HG03558 (cell line): ENCODE measurements at regions not wholly inside any gene's neighbourhood (a gene's known extent, or its start where the extent isn't known, plus 50 kb on each side); places are given as distances from the start of the nearest gene placed in this dataset.
"Not testable (repeated sequence)": the region's sequence is repeated elsewhere in the genome, so short reads cannot be mapped to it uniquely, and the experiment has no call there.

Experiments used
- ATAC-seq: cut with Tn5 transposase; IDR thresholded peaks from one replicate; pipeline ENCODE4 v1.9.1; 2021; ENCODE audit warnings: moderate number of reproducible peaks; ENCODE audit not compliant: unreplicated experiment; ENCODE audit errors: extremely low read depth

GRCh38 chr13:65347420-65348030 is 1882.6 kb downstream of the PCDH9 start:
- ATAC-seq: no peak

GRCh38 chr13:65343898-65344663 is 1886.1 kb downstream of the PCDH9 start:
- no peak for ATAC-seq

GRCh38 chr13:65342541-65343337 is 1887.4 kb downstream of the PCDH9 start:
- ATAC-seq: no peak

- ATAC-seq: no peak
Observed at GRCh38 chr13:65339241-65339640, 1890.9 kb downstream of the PCDH9 start.

- ATAC-seq: no peak
Observed at GRCh38 chr13:65336916-65337315, 1893.2 kb downstream of the PCDH9 start.

- ATAC-seq: no peak
Observed at GRCh38 chr13:65336087-65336749, 1893.9 kb downstream of the PCDH9 start.

- no peak for ATAC-seq
Observed at GRCh38 chr13:65330691-65331090, 1899.4 kb downstream of the PCDH9 start.

- ATAC-seq: no peak
Observed at GRCh38 chr13:65330287-65330686, 1899.8 kb downstream of the PCDH9 start.

GRCh38 chr13:65323192-65323591 is 1906.9 kb downstream of the PCDH9 start:
- not testable (repeated sequence) for ATAC-seq

GRCh38 chr13:65321423-65321822 is 1908.7 kb downstream of the PCDH9 start:
- not testable (repeated sequence) for ATAC-seq

- ATAC-seq: no peak
Observed at GRCh38 chr13:65314008-65314407, 1916.1 kb downstream of the PCDH9 start.

- no peak for ATAC-seq
Observed at GRCh38 chr13:65310663-65311328, 1919.3 kb downstream of the PCDH9 start.

GRCh38 chr13:65309906-65310305 is 1920.2 kb downstream of the PCDH9 start:
- ATAC-seq: no peak

- ATAC-seq: not testable (repeated sequence)
Observed at GRCh38 chr13:65308729-65309128, 1921.4 kb downstream of the PCDH9 start.

GRCh38 chr13:65307056-65307455 is 1923.1 kb downstream of the PCDH9 start:
- no peak for ATAC-seq

- no peak for ATAC-seq
Observed at GRCh38 chr13:65302691-65303090, 1927.4 kb downstream of the PCDH9 start.

GRCh38 chr13:65301506-65301905 is 1928.6 kb downstream of the PCDH9 start:
- ATAC-seq: no peak

- ATAC-seq: no peak
Observed at GRCh38 chr13:65300220-65300619, 1929.9 kb downstream of the PCDH9 start.

GRCh38 chr13:65293530-65294198 is 1936.5 kb downstream of the PCDH9 start:
- ATAC-seq: no peak
